Lower leg skin (tissue), 3 donors: ENCODE measurements at regions not wholly inside any gene's neighbourhood (a gene's known extent, or its start where the extent isn't known, plus 50 kb on each side); places are given as distances from the start of the nearest gene placed in this dataset.

Experiments
- CTCF ChIP-seq, 3 donors: fragments of 450-650 bp; IDR thresholded peaks; one replicate each; pipeline ENCODE4 v1.5.1; 2016; ENCODE audit warnings: antibody characterized with exemption in 3 of 3, mild to moderate bottlenecking in 3 of 3, moderate library complexity in 2 of 3
- POLR2A ChIP-seq, 2 donors: fragments of 450-650 bp; IDR thresholded peaks; one replicate each; pipeline ENCODE4 v1.6.1; 2016 to 2017; ENCODE audit warnings: antibody characterized with exemption in 2 of 2, mild to moderate bottlenecking in 1 of 2, moderate library complexity in 1 of 2

GRCh38 chr3:137249311-137249940 lies 291.6 kb downstream of the IL20RB start:
- TF ChIP-seq CTCF (IDR thresholded peaks at IDR 0.05) (no peak), POLR2A (IDR thresholded peaks at IDR 0.05) (no peak)
